DND-41 (cell line): ENCODE measurements at regions not wholly inside any gene's neighbourhood (a gene's known extent, or its start where the extent isn't known, plus 50 kb on each side); places are given as distances from the start of the nearest gene placed in this dataset.

Experiments used
- EZH2 ChIP-seq: IDR thresholded peaks from 3 replicates; pipeline ENCODE4 v1.6.1; 2012; ENCODE audit warnings: borderline replicate concordance, low read depth, mild to moderate bottlenecking, moderate library complexity, low read length, inconsistent platforms; ENCODE audit not compliant: severe bottlenecking
- TF ChIP-seq, protein P1 (sequence below): IDR thresholded peaks from 2 replicates; pipeline ENCODE4 v1.5.1; 2012; ENCODE audit warnings: borderline replicate concordance, low read length, moderate library complexity, mild to moderate bottlenecking; ENCODE audit not compliant: poor library complexity, severe bottlenecking; ENCODE audit errors: extremely low read depth

DNA sequence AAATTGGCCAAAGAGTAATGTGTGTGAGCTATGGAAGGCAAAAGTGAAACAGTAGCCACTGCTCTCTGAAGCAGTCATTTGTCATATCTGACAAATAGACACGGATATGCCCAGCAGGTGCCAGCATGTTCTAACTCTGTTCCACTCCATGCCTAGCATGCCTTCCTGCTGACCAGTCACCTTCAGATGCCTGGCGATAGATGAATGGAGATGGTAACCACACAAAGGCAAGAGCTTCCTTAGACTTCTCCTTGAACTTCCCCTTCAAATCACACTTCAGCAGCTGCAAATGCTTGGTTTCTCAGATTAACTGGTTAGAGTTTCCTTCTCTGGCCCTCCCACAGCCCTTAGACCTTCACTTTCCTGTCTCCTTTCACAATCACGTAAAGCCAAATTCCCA lies 429.9 kb downstream of the DAD1 start:
- TF ChIP-seq, protein P1, sequence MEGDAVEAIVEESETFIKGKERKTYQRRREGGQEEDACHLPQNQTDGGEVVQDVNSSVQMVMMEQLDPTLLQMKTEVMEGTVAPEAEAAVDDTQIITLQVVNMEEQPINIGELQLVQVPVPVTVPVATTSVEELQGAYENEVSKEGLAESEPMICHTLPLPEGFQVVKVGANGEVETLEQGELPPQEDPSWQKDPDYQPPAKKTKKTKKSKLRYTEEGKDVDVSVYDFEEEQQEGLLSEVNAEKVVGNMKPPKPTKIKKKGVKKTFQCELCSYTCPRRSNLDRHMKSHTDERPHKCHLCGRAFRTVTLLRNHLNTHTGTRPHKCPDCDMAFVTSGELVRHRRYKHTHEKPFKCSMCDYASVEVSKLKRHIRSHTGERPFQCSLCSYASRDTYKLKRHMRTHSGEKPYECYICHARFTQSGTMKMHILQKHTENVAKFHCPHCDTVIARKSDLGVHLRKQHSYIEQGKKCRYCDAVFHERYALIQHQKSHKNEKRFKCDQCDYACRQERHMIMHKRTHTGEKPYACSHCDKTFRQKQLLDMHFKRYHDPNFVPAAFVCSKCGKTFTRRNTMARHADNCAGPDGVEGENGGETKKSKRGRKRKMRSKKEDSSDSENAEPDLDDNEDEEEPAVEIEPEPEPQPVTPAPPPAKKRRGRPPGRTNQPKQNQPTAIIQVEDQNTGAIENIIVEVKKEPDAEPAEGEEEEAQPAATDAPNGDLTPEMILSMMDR: no peak
- TF ChIP-seq EZH2: no peak
